Stomach (tissue), 4 donors: ENCODE measurements at regions not wholly inside any gene's neighbourhood (a gene's known extent, or its start where the extent isn't known, plus 50 kb on each side); places are given as distances from the start of the nearest gene placed in this dataset.

Source experiments
- EP300 ChIP-seq: sonication (generic); formaldehyde crosslinking; IDR thresholded peaks from one replicate; pipeline ENCODE4 v1.6.1; 2017; ENCODE audit warnings: antibody characterized with exemption
- POLR2AphosphoS5 ChIP-seq, 3 donors: sonication (generic); formaldehyde crosslinking; IDR thresholded peaks; one replicate each; pipeline ENCODE4 v1.6.1; 2016; ENCODE audit warnings: antibody characterized with exemption in 3 of 3
- TF ChIP-seq, protein P1 (sequence below), 7 experiments: fragments of 450-650 bp in 4 of 7; fragments of 200-600 bp in 3 of 7; sonication (generic) in 3 of 7; IDR thresholded peaks; one replicate each; pipeline ENCODE4 v1.5.1; 2016 to 2019; ENCODE audit warnings: antibody characterized with exemption in 7 of 7, control low read depth in 2 of 7, mild to moderate bottlenecking in 1 of 7

DNA sequence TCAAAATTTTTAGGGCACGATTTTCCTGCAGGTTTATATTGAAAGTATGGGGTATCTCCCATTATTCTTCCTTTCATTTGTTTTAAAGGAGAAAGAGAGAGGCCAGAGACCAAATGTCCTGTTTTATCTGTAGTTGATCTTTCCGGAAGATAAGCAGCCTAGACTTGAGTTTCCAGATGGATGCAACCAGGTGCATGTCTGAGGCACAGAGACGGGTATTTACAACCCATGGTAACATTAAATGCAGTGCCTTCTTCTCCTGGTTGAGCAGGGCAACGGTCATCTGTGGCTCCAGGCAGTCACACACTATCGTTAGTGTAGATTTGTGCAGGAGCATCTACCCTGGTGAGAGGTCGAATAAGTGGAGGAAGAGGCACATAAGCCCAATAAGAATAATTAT lies 1507.1 kb downstream of the UQCRFS1 start:
- no peak for TF ChIP-seq POLR2AphosphoS5 (IDR thresholded peaks at IDR 0.05)
- TF ChIP-seq EP300: no peak
- TF ChIP-seq, protein P1, sequence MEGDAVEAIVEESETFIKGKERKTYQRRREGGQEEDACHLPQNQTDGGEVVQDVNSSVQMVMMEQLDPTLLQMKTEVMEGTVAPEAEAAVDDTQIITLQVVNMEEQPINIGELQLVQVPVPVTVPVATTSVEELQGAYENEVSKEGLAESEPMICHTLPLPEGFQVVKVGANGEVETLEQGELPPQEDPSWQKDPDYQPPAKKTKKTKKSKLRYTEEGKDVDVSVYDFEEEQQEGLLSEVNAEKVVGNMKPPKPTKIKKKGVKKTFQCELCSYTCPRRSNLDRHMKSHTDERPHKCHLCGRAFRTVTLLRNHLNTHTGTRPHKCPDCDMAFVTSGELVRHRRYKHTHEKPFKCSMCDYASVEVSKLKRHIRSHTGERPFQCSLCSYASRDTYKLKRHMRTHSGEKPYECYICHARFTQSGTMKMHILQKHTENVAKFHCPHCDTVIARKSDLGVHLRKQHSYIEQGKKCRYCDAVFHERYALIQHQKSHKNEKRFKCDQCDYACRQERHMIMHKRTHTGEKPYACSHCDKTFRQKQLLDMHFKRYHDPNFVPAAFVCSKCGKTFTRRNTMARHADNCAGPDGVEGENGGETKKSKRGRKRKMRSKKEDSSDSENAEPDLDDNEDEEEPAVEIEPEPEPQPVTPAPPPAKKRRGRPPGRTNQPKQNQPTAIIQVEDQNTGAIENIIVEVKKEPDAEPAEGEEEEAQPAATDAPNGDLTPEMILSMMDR (IDR thresholded peaks at IDR 0.05): no peak
